RWPE2 (cell line): ENCODE measurements at regions not wholly inside any gene's neighbourhood (a gene's known extent, or its start where the extent isn't known, plus 50 kb on each side); places are given as distances from the start of the nearest gene placed in this dataset.

Experiments used
- ATAC-seq: fragments of 200-7000 bp; cut with Tn5 transposase; 3 replicates; pipeline ENCODE4 v1.9.1; 2021; ENCODE audit warnings: low read depth
- DNase-seq: peaks from one replicate; pipeline ENCODE4 v3.0.0-alpha.2; 2020; ENCODE audit warnings: low spot score
- H3K27ac ChIP-seq: fragments of 450-650 bp; 2 replicates; pipeline ENCODE4 v1.5.1; 2017; ENCODE audit warnings: mild to moderate bottlenecking; ENCODE audit not compliant: poor library complexity, severe bottlenecking
- H3K27me3 ChIP-seq: fragments of 250-450 bp; sonication (Bioruptor Pico); 2 replicates; pipeline ENCODE4 v1.5.1; 2021; ENCODE audit warnings: mild to moderate bottlenecking, moderate library complexity; ENCODE audit not compliant: insufficient read depth, poor library complexity, severe bottlenecking
- H3K36me3 ChIP-seq: fragments of 250-450 bp; sonication (Bioruptor Pico); 2 replicates; pipeline ENCODE4 v1.5.1; 2020; ENCODE audit warnings: low read depth, mild to moderate bottlenecking, moderate library complexity
- H3K4me1 ChIP-seq: fragments of 250-450 bp; sonication (Bioruptor Pico); 2 replicates; pipeline ENCODE4 v1.5.1; 2021; ENCODE audit warnings: mild to moderate bottlenecking, moderate library complexity; ENCODE audit not compliant: insufficient read depth, poor library complexity, severe bottlenecking
- H3K4me3 ChIP-seq: fragments of 250-450 bp; sonication (Bioruptor Pico); 2 replicates; pipeline ENCODE4 v1.5.1; 2021; ENCODE audit warnings: mild to moderate bottlenecking, moderate library complexity; ENCODE audit not compliant: severe bottlenecking
- H3K9me3 ChIP-seq: fragments of 250-450 bp; sonication (Bioruptor Pico); 2 replicates; pipeline ENCODE4 v1.5.1; 2021; ENCODE audit warnings: mild to moderate bottlenecking, moderate library complexity; ENCODE audit not compliant: severe bottlenecking
- TF ChIP-seq, protein P1 (sequence below): fragments of 450-650 bp; IDR thresholded peaks from one replicate; pipeline ENCODE4 v1.5.1; 2017; ENCODE audit warnings: mild to moderate bottlenecking, moderate library complexity; ENCODE audit not compliant: poor library complexity, severe bottlenecking

DNA sequence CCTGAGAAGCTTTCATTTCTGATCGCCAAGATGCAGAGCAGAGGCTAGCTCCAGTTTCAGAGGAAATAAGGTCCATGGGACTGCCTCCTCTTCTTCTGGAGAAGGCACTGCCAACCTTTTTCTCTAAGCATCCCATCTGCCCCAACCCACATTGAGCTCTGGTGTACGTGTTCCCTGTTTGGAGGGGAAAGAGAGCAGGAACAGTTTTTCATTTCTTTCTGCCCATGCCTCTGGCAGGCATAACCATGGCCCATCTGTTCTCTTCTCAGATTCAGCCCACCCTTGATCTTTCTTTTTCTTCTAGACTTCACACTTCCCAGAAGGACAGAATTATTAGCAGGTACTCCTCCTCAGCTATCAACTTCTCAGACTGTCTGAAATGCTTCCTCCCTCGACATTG, 1110.3 kb upstream of the KLHL29 start:
- TF ChIP-seq, protein P1, sequence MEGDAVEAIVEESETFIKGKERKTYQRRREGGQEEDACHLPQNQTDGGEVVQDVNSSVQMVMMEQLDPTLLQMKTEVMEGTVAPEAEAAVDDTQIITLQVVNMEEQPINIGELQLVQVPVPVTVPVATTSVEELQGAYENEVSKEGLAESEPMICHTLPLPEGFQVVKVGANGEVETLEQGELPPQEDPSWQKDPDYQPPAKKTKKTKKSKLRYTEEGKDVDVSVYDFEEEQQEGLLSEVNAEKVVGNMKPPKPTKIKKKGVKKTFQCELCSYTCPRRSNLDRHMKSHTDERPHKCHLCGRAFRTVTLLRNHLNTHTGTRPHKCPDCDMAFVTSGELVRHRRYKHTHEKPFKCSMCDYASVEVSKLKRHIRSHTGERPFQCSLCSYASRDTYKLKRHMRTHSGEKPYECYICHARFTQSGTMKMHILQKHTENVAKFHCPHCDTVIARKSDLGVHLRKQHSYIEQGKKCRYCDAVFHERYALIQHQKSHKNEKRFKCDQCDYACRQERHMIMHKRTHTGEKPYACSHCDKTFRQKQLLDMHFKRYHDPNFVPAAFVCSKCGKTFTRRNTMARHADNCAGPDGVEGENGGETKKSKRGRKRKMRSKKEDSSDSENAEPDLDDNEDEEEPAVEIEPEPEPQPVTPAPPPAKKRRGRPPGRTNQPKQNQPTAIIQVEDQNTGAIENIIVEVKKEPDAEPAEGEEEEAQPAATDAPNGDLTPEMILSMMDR: no peak
- DNase-seq (no peak), ATAC-seq (no peak)

DNA sequence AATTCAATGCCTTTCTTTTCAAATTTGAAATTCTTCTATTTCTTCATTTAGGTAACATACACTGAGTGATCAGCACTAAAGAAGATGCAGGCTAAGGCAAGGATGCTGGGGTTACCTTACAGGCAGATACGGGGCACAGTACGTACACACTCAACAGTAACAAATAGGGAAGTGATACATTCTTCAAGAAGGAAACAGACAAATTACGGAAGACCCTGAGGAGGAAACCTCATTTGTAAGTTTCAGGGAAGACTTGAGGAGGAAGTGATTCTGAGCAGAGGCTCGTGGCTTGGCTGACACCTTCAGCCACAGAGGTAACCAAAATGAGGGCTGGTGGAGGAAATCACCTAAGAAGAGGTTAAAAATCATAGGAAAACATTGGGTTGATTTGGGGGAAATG, 1108.3 kb upstream of the KLHL29 start:
- TF ChIP-seq, protein P1: no peak

More for the DNA sequence above, 1110.3 kb upstream of the KLHL29 start:
- H3K27me3 ChIP-seq: no peaks in the 10 kb centered on the region
- H3K4me3 ChIP-seq: no peak overlapping the region
- H3K9me3 ChIP-seq: no peaks in the 10 kb centered on the region
- no peak overlapping the region for H3K27ac ChIP-seq
- H3K4me1 ChIP-seq: no peaks in the 10 kb centered on the region
- no peaks in the 10 kb centered on the region for H3K36me3 ChIP-seq

DNA sequence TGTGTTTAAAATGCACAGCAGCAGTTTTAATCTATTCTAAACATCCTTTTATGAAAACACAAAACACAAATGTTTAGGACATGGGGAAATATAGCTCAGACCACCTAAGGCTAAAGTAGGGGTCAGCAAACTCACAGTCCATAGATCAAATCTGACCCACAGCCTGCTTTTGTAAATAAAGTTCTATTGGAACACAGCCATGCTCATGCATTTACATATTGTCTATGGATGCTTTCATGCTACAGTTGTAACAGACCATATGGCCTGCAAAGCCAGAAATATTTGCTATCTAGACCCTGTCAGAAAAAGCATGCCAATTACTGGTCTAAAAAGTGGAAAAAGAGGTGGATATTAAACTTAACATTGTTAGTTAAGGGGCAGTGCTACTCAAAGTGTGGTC, 1105.4 kb upstream of the KLHL29 start:
- H3K27ac ChIP-seq: no peak overlapping the region
- no peak for ATAC-seq
- no peak for DNase-seq
- no peaks in the 10 kb centered on the region for H3K36me3 ChIP-seq
- H3K4me3 ChIP-seq: no peak overlapping the region
- no peaks in the 10 kb centered on the region for H3K9me3 ChIP-seq
- TF ChIP-seq, protein P1: no peak
- H3K27me3 ChIP-seq: no peaks in the 10 kb centered on the region
- no peaks in the 10 kb centered on the region for H3K4me1 ChIP-seq

More for the DNA sequence above, 1108.3 kb upstream of the KLHL29 start:
- DNase-seq: no peak
- Histone ChIP-seq H3K27me3 (no peaks in the 10 kb centered on the region), H3K27ac (no peak overlapping the region), H3K9me3 (no peaks in the 10 kb centered on the region), H3K4me1 (no peaks in the 10 kb centered on the region), H3K36me3 (no peaks in the 10 kb centered on the region), H3K4me3 (no peak overlapping the region)
- no peak for ATAC-seq

DNA sequence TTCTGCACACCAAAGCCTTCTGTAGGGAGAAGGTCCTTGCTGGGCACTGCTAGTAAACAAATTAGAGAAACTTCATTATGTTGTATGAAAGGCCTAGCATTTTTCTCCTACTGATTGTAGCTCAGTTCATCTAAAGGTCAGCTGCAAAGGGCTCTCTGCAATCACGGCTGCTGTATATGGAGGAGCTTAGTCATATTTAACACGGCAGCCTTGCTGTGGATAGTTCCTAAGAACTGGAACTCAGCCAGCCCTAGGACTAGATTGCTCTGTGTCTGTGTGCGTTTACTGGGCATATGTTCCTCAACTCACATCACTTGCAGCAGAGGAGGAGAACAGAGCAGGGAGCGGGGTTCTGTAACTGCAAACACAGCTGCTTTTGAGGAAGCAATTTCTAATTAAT, 1103.9 kb upstream of the KLHL29 start:
- no peaks in the 10 kb centered on the region for H3K4me1 ChIP-seq
- H3K36me3 ChIP-seq: no peaks in the 10 kb centered on the region
- TF ChIP-seq, protein P1: no peak
- no peak overlapping the region for H3K27ac ChIP-seq
- DNase-seq (no peak), ATAC-seq (peak; percentile 72; the same call in 2 of the 3 replicates)
- no peak overlapping the region for H3K4me3 ChIP-seq
- H3K27me3 ChIP-seq: no peaks in the 10 kb centered on the region
- no peaks in the 10 kb centered on the region for H3K9me3 ChIP-seq

DNA sequence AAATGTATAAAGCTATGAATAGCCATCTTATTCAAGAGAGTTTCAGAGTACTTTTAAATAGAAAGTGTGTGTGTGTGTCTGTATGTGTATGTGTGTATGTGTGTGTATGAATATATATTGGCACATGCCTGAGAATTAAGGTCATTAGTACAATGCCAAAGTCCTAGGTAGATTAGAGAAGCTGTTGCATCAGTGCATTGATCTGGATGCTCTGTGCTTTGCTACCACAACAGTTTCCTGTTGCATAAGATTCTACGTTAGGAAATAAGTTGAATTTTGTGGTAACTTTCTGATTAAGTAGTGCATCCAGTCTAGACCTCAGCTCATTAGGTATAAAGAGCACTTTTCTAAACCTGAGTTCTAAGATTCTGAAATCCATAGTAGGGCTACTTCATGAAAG, 1102.8 kb upstream of the KLHL29 start:
- Histone ChIP-seq H3K4me1 (no peaks in the 10 kb centered on the region), H3K27ac (no peak overlapping the region), H3K27me3 (no peaks in the 10 kb centered on the region), H3K9me3 (no peaks in the 10 kb centered on the region), H3K4me3 (no peak overlapping the region), H3K36me3 (no peaks in the 10 kb centered on the region)
- TF ChIP-seq, protein P1: no peak
- no peak for ATAC-seq
- DNase-seq: no peak
